ENCODE measurements at regions not wholly inside any gene's neighbourhood (a gene's known extent, or its start where the extent isn't known, plus 50 kb on each side); places are given as distances from the start of the nearest gene placed in this dataset.
"Not testable (repeated sequence)": the region's sequence is repeated elsewhere in the genome, so short reads cannot be mapped to it uniquely, and the experiment has no call there.

DNA sequence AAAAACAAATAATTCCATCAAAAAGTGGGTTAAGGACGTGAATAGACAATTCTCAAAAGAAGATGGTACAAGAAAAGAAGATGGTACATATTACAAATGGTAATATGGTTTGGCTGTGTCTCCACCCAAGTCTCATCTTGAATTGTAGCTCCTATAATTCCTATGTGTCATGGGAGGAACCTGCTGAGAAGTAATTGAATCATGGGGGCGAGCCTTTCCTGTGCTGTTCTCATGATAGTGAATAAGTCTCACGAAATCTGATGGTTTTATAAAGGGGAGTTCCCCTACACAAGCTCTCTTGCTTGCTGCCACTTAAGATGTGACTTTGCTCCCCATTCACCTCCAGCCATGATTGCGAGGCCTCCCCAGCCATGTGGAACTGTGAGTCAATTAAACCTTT is 172.9 kb downstream of the C11orf91 start:
- TF ChIP-seq POLR2AphosphoS5, POLR2A, CTCF (IDR thresholded peaks at IDR 0.05): not testable (repeated sequence)
